ENCODE measurements at regions not wholly inside any gene's neighbourhood (a gene's known extent, or its start where the extent isn't known, plus 50 kb on each side); places are given as distances from the start of the nearest gene placed in this dataset.

- TF ChIP-seq JUN (IDR thresholded peaks at IDR 0.05; ENCODE audit: low read depth, low read length) (no peak), EP300 (IDR thresholded peaks at IDR 0.05; ENCODE audit: borderline replicate concordance in 1 of 2, low read depth in 2 of 2, low read length in 2 of 2) (no peak), CTCF (IDR thresholded peaks at IDR 0.05; ENCODE audit: control extremely low read depth in 1 of 3, insufficient read depth in 1 of 3, low read depth in 1 of 3, low read length in 3 of 3) (no peak), MAFK (IDR thresholded peaks at IDR 0.05; ENCODE audit: low read depth, low read length) (no peak), EZH2 (IDR thresholded peaks at IDR 0.05; ENCODE audit: low read depth, low read length, severe bottlenecking) (no peak), RFX5 (IDR thresholded peaks at IDR 0.05; ENCODE audit: borderline replicate concordance, low read depth, low read length) (no peak)
- TF ChIP-seq, protein P1, sequence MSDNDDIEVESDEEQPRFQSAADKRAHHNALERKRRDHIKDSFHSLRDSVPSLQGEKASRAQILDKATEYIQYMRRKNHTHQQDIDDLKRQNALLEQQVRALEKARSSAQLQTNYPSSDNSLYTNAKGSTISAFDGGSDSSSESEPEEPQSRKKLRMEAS (IDR thresholded peaks at IDR 0.05) = no peak
Measured at GRCh38 chr15:95594496-95594895, 736.0 kb upstream of the NR2F2 start.

Measured in H1 (cell line).